HEK293T (cell line): ENCODE measurements at regions not wholly inside any gene's neighbourhood (a gene's known extent, or its start where the extent isn't known, plus 50 kb on each side); places are given as distances from the start of the nearest gene placed in this dataset.

Experiments used
- ARNT ChIP-seq: fragments of 450-650 bp; IDR thresholded peaks from 2 replicates; pipeline ENCODE4 v1.6.1; 2017; ENCODE audit warnings: mild to moderate bottlenecking
- BHLHE40 ChIP-seq: fragments of 450-650 bp; IDR thresholded peaks from 2 replicates; pipeline ENCODE4 v1.6.1; 2016; ENCODE audit warnings: mild to moderate bottlenecking, moderate library complexity, borderline replicate concordance
- CTBP1 ChIP-seq: fragments of 450-650 bp; IDR thresholded peaks from 2 replicates; pipeline ENCODE4 v1.6.1; 2016; ENCODE audit warnings: borderline replicate concordance
- ELF4 ChIP-seq: fragments of 450-650 bp; IDR thresholded peaks from 2 replicates; pipeline ENCODE4 v1.6.1; 2017; ENCODE audit warnings: antibody characterized with exemption
- FOXA1 ChIP-seq: fragments of 450-650 bp; IDR thresholded peaks from 2 replicates; pipeline ENCODE4 v1.6.1; 2016; ENCODE audit warnings: mild to moderate bottlenecking
- FOXK2 ChIP-seq: fragments of 450-650 bp; IDR thresholded peaks from 2 replicates; pipeline ENCODE4 v1.6.1; 2016; ENCODE audit warnings: mild to moderate bottlenecking
- FOXM1 ChIP-seq: fragments of 450-650 bp; IDR thresholded peaks from 2 replicates; pipeline ENCODE4 v1.6.1; 2017; ENCODE audit warnings: mild to moderate bottlenecking, borderline replicate concordance
- HDGF ChIP-seq: fragments of 450-650 bp; IDR thresholded peaks from 2 replicates; pipeline ENCODE4 v1.6.1; 2017; ENCODE audit warnings: antibody characterized with exemption, borderline replicate concordance
- L3MBTL2 ChIP-seq: fragments of 450-650 bp; conservative IDR thresholded peaks from 2 replicates; pipeline ENCODE4 v1.6.1; 2016; ENCODE audit warnings: mild to moderate bottlenecking
- NFRKB ChIP-seq: fragments of 450-650 bp; IDR thresholded peaks from 2 replicates; pipeline ENCODE4 v1.6.1; 2016; ENCODE audit warnings: mild to moderate bottlenecking, moderate library complexity
- SP1 ChIP-seq: fragments of 450-650 bp; IDR thresholded peaks from 2 replicates; pipeline ENCODE4 v1.6.1; 2017
- SUZ12 ChIP-seq: fragments of 450-650 bp; IDR thresholded peaks from 2 replicates; pipeline ENCODE4 v1.6.1; 2016; ENCODE audit warnings: mild to moderate bottlenecking
- TARDBP ChIP-seq: fragments of 450-650 bp; IDR thresholded peaks from 2 replicates; pipeline ENCODE4 v1.6.1; 2016
- TF ChIP-seq, protein P1 (sequence below): fragments of 450-650 bp; IDR thresholded peaks from 2 replicates; pipeline ENCODE4 v1.6.1; 2016

DNA sequence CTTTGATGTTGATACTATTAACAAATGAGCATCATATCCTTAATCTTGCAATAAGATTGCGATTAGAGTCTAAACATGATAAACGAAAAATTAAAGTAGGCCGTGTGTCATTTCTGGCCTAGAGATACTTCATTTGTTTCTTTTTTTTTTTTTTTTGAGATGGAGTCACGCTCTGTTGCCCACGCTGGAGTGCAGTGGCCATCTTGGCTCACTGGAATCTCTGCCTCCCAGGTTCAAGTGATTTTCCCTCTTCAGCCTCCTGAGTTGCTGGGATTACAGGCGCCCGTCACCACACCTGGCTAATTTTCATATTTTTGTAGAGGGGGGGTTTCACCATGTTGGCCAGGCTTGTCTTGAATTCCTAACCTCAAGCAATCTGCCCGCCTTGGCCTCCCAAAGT, 446.9 kb downstream of the PCNX1 start:
- TF ChIP-seq HDGF: no peak
- no peak for TF ChIP-seq SUZ12
- no peak for TF ChIP-seq TARDBP
- TF ChIP-seq, protein P1, sequence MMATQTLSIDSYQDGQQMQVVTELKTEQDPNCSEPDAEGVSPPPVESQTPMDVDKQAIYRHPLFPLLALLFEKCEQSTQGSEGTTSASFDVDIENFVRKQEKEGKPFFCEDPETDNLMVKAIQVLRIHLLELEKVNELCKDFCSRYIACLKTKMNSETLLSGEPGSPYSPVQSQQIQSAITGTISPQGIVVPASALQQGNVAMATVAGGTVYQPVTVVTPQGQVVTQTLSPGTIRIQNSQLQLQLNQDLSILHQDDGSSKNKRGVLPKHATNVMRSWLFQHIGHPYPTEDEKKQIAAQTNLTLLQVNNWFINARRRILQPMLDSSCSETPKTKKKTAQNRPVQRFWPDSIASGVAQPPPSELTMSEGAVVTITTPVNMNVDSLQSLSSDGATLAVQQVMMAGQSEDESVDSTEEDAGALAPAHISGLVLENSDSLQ: no peak
- no peak for TF ChIP-seq SP1
- no peak for TF ChIP-seq L3MBTL2
- no peak for TF ChIP-seq FOXA1
- no peak for TF ChIP-seq CTBP1
- no peak for TF ChIP-seq BHLHE40
- TF ChIP-seq FOXK2: no peak
- TF ChIP-seq FOXM1: no peak
- no peak for TF ChIP-seq ELF4
- TF ChIP-seq NFRKB: no peak
- no peak for TF ChIP-seq ARNT
